IPS-15b (cell line): ENCODE measurements at regions not wholly inside any gene's neighbourhood (a gene's known extent, or its start where the extent isn't known, plus 50 kb on each side); places are given as distances from the start of the nearest gene placed in this dataset.

Source experiments
- H3K27me3 ChIP-seq: one replicate; pipeline ENCODE4 v1.6.1; 2013; ENCODE audit warnings: low read length; ENCODE audit not compliant: control insufficient read depth, insufficient read depth
- H3K36me3 ChIP-seq: one replicate; pipeline ENCODE4 v1.6.1; 2013; ENCODE audit warnings: low read length; ENCODE audit not compliant: control insufficient read depth, insufficient read depth
- H3K4me1 ChIP-seq: one replicate; pipeline ENCODE4 v1.6.1; 2013; ENCODE audit warnings: mild to moderate bottlenecking, low read length; ENCODE audit not compliant: control insufficient read depth, insufficient read depth
- H3K4me3 ChIP-seq: one replicate; pipeline ENCODE4 v1.5.1; 2013; ENCODE audit warnings: low read depth, low read length
- H3K9ac ChIP-seq: one replicate; pipeline ENCODE4 v1.6.1; 2013; ENCODE audit warnings: low read depth, mild to moderate bottlenecking, low read length
- H3K9me3 ChIP-seq: one replicate; pipeline ENCODE4 v1.6.1; 2013; ENCODE audit warnings: mild to moderate bottlenecking, low read length; ENCODE audit not compliant: control insufficient read depth, insufficient read depth

DNA sequence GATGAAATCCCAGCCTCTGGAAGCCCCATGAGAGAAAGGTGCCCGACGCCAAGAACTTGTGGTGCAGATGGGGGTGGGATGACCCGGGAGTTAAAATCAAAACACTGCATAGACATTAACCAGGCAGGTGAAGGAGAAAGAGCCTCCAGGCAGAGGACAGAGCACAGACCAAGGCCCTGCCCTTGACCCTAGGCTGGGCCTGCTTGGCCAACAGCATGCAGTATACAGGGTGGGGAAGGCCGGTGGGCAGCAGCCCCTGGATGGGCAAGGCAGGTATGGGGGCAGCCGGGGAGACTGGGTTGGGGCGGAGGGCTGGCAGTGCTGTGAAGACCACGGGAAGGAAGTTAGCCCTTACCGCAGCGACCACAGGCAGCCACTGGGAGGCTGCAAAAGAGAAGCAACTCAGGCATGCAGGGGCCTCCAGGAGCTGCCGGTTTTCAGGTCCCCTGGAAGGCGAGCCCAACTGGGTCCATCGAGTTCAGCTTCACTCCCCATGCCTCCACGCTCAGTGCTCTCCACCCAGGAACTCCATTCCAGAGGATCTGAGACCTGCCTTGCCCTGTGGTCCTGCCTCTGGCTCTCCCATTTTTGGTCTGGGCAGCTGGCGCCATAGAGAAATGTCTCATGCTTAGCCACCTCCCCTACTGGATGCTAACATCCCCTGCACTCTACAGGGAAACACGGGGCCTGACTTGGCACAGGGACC lies 81.2 kb downstream of the C16orf95 start:
- Histone ChIP-seq H3K36me3 (no peaks in the 10 kb centered on the region), H3K4me1 (no peaks in the 10 kb centered on the region), H3K9me3 (no peaks in the 10 kb centered on the region), H3K4me3 (no peak overlapping the region), H3K27me3 (no peaks in the 10 kb centered on the region), H3K9ac (no peak overlapping the region)

- Histone ChIP-seq H3K27me3 (no peaks in the 10 kb centered on the region), H3K9me3 (no peaks in the 10 kb centered on the region), H3K9ac (no peak overlapping the region), H3K4me3 (no peak overlapping the region), H3K36me3 (no peaks in the 10 kb centered on the region), H3K4me1 (no peaks in the 10 kb centered on the region)
Measured at GRCh38 chr16:87236516-87237115, 80.6 kb downstream of the C16orf95 start.

DNA sequence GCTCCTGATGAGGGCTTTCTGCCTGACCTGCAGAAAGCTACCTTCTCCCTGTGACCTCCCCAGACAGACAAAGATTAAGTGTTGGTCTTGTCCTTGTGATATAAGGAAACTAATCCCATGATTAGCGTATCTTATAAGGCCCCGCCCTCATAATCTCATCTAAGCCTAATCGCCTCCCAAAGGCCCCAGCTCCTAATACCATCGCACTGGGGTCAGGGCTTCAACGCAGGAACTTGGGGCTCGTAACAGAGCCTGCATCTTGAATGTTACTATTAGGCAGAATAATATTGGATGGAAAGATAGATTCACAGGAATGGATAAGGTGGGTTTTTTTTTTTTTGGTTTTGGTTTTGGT lies 78.9 kb downstream of the C16orf95 start:
- Histone ChIP-seq H3K27me3 (no peaks in the 10 kb centered on the region), H3K36me3 (no peaks in the 10 kb centered on the region), H3K4me3 (no peak overlapping the region), H3K4me1 (peaks cover 12% of the 10 kb centered on the region), H3K9ac (no peak overlapping the region), H3K9me3 (no peaks in the 10 kb centered on the region)

- no peaks in the 10 kb centered on the region for H3K9me3 ChIP-seq
- H3K4me1 ChIP-seq: peaks cover 15% of the 10 kb centered on the region
- no peaks in the 10 kb centered on the region for H3K27me3 ChIP-seq
- H3K4me3 ChIP-seq: no peak overlapping the region
- H3K36me3 ChIP-seq: no peaks in the 10 kb centered on the region
- H3K9ac ChIP-seq: no peak overlapping the region
Measured at GRCh38 chr16:87239545-87239944, 77.6 kb downstream of the C16orf95 start.

- Histone ChIP-seq H3K36me3 (no peaks in the 10 kb centered on the region), H3K9me3 (no peaks in the 10 kb centered on the region), H3K4me1 (peaks cover 15% of the 10 kb centered on the region), H3K9ac (no peak overlapping the region), H3K4me3 (no peak overlapping the region), H3K27me3 (no peaks in the 10 kb centered on the region)
Measured at GRCh38 chr16:87240211-87241136, 76.7 kb downstream of the C16orf95 start.

GRCh38 chr16:87241137-87241771 lies 75.9 kb downstream of the C16orf95 start:
- Histone ChIP-seq H3K9me3 (no peaks in the 10 kb centered on the region), H3K4me3 (no peak overlapping the region)

DNA sequence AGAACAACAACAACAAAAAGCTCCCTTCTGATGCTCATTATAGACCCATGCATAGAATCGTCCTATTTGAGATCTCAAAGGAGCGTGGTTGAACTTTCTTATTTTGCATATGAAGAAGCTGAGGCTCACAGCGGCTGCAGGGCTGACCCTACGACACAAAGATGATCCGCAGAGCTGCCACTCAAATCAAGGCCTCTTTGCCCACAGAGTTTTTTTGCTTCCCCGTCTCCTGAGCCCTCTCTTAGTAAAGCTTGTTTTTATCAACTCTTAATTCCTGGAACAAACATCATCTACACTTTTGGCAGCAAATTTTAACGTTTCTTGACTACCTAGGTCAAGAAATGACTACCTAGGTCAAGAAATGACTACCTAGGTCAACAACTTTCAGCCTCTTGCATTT lies 73.7 kb downstream of the C16orf95 start:
- Histone ChIP-seq H3K9me3 (no peaks in the 10 kb centered on the region), H3K27me3 (no peaks in the 10 kb centered on the region), H3K4me1 (peaks cover 15% of the 10 kb centered on the region), H3K9ac (no peak overlapping the region), H3K36me3 (no peaks in the 10 kb centered on the region), H3K4me3 (no peak overlapping the region)

More at GRCh38 chr16:87241137-87241771, 75.9 kb downstream of the C16orf95 start:
- Histone ChIP-seq H3K36me3 (no peaks in the 10 kb centered on the region), H3K9ac (no peak overlapping the region), H3K4me1 (peaks cover 15% of the 10 kb centered on the region), H3K27me3 (no peaks in the 10 kb centered on the region)

DNA sequence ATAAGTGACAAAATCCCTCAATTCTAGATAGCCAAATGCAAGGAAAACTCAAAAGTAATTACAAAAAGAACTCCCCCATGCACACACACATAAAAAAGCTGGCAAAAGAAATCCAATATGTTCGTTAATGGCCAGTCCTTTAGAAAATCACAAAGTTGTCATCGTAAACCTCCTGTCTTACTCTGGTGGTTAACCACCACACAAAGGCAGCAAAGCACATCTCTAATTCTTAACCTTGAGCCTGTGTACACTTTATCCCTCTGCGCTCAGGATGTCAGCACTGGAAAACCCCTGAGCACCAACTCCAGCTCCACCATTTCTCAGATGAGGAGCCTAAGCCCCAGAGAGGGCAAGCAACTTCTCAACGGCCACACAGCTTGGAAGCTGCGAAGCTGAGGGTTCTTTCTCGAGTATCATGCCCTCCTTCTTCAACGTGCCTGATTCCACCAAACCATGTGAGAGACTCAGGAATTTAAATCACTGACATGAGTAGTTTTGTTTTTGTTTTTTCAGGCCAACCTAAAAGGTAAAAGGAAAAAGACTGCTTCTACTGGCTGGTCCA lies 72.5 kb downstream of the C16orf95 start:
- Histone ChIP-seq H3K4me1 (peaks cover 15% of the 10 kb centered on the region), H3K27me3 (no peaks in the 10 kb centered on the region), H3K9me3 (no peaks in the 10 kb centered on the region), H3K4me3 (no peak overlapping the region), H3K36me3 (no peaks in the 10 kb centered on the region), H3K9ac (no peak overlapping the region)

GRCh38 chr16:87245511-87245910 lies 71.7 kb downstream of the C16orf95 start:
- Histone ChIP-seq H3K27me3 (no peaks in the 10 kb centered on the region), H3K4me1 (peaks cover 15% of the 10 kb centered on the region), H3K36me3 (no peaks in the 10 kb centered on the region), H3K4me3 (no peak overlapping the region), H3K9ac (no peak overlapping the region), H3K9me3 (no peaks in the 10 kb centered on the region)

DNA sequence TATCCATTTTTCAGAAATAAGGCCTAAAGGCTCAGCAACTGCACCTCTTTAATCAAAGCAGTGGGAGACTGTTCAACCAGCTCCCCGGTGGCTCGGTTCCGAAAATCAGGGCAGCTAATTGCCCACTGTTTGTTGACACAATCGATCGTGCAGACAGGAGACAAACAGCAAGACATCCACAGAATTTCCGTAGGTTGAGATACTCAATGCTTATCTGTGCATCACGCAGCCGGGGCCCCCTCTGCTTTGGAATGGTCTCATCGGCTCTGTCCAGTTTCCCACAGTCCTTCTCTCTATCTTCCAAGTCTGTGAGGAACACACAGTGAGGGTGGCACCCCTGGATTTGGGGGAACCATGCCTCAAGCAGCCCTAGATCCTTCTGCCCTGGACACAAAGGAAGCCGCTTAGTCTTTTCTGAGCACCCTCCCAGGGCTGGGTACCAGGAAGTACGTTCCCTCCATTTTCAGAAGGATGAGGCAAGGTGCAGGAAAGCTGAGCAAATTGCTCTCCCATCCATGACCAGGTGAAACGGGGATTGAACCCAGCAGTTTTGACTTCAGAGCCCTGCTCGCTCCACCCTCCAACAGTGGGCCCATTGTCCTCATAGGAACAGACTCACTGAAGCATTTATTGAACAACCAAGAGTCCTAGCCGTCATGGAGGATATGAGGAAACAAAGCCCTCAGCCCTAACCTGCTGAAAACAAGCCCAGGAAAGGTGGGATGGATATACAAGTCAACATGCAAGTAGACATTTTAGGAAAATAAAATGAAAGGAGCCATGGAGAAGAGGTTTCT lies 70.7 kb downstream of the C16orf95 start:
- Histone ChIP-seq H3K4me3 (no peak overlapping the region), H3K36me3 (no peaks in the 10 kb centered on the region), H3K9ac (no peak overlapping the region), H3K9me3 (no peaks in the 10 kb centered on the region), H3K4me1 (peaks cover 15% of the 10 kb centered on the region), H3K27me3 (no peaks in the 10 kb centered on the region)

DNA sequence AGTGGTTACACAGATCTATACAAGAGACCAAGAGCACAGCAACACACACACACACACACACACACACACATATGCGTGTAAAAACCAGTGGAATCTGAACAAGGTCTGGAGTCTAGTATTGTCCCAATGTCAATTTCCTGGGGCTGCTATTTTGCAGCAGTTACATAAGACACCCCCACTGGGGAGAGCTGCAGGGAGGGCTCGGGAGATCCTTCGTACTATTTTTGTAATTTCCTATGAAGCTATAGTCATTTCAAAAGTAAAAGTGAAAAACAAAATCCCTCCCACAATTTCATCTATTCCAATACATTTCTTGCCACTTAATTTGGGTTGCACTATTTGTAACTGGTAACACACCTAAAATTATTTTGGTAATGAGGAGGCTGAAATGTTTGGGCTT lies 68.5 kb downstream of the C16orf95 start:
- H3K9ac ChIP-seq: no peak overlapping the region
- no peaks in the 10 kb centered on the region for H3K27me3 ChIP-seq
- peaks cover under 1% of the 10 kb centered on the region for H3K4me1 ChIP-seq
- H3K4me3 ChIP-seq: no peak overlapping the region
- no peaks in the 10 kb centered on the region for H3K9me3 ChIP-seq
- no peaks in the 10 kb centered on the region for H3K36me3 ChIP-seq
